Cardiac muscle cell (in vitro differentiated cells and primary cell): ENCODE measurements at regions not wholly inside any gene's neighbourhood (a gene's known extent, or its start where the extent isn't known, plus 50 kb on each side); places are given as distances from the start of the nearest gene placed in this dataset.

Source experiments
- DNase-seq, 2 donors: peaks; one replicate each; pipeline versions ENCODE4 v3.0.0 to v3.0.0-alpha.2; 2010 to 2017; ENCODE audit warnings: low read depth in 1 of 2, low spot score in 1 of 2
- H3K27ac ChIP-seq: fragments of 200-600 bp; sonication (generic); 2 replicates; pipeline ENCODE4 v1.5.1; 2016
- H3K27me3 ChIP-seq: fragments of 200-600 bp; sonication (generic); 2 replicates; pipeline ENCODE4 v1.6.0; 2016; ENCODE audit warnings: control low read depth
- H3K36me3 ChIP-seq: fragments of 200-600 bp; sonication (generic); 2 replicates; pipeline ENCODE4 v1.5.1; 2016; ENCODE audit warnings: control low read depth
- H3K4me1 ChIP-seq: fragments of 200-600 bp; sonication (generic); 2 replicates; pipeline ENCODE4 v1.8.1; 2017; ENCODE audit warnings: low read depth, mild to moderate bottlenecking, mixed run types
- H3K4me3 ChIP-seq: fragments of 200-600 bp; sonication (generic); 2 replicates; pipeline ENCODE4 v1.5.1; 2016; ENCODE audit warnings: mild to moderate bottlenecking
- H3K9me3 ChIP-seq: fragments of 200-600 bp; sonication (generic); 2 replicates; pipeline ENCODE4 v1.5.1; 2017; ENCODE audit warnings: low read depth, mild to moderate bottlenecking, control low read depth
- CTCF ChIP-seq: IDR thresholded peaks from 2 replicates; pipeline ENCODE4 v1.5.1; 2012; ENCODE audit warnings: low read depth, mild to moderate bottlenecking, low read length

- TF ChIP-seq CTCF: no peak
- Histone ChIP-seq H3K27ac (no peak overlapping the region), H3K27me3 (peaks cover 2% of the 10 kb centered on the region), H3K9me3 (no peaks in the 10 kb centered on the region), H3K4me1 (no peaks in the 10 kb centered on the region), H3K4me3 (no peak overlapping the region), H3K36me3 (no peaks in the 10 kb centered on the region)
- no peak for DNase-seq
These were observed 149.3 kb upstream of the WNT4 start for GRCh38 chr1:22292011-22292788.

- no peak for DNase-seq
- Histone ChIP-seq H3K9me3 (no peaks in the 10 kb centered on the region), H3K27me3 (peaks cover 11% of the 10 kb centered on the region), H3K4me3 (no peak overlapping the region), H3K36me3 (no peaks in the 10 kb centered on the region), H3K27ac (no peak overlapping the region), H3K4me1 (no peaks in the 10 kb centered on the region)
- TF ChIP-seq CTCF: no peak
These were observed 152.5 kb upstream of the WNT4 start for GRCh38 chr1:22295396-22295795.

- Histone ChIP-seq H3K4me1 (no peaks in the 10 kb centered on the region), H3K9me3 (no peaks in the 10 kb centered on the region), H3K36me3 (no peaks in the 10 kb centered on the region), H3K27ac (no peak overlapping the region), H3K27me3 (peaks cover 11% of the 10 kb centered on the region), H3K4me3 (no peak overlapping the region)
- TF ChIP-seq CTCF: no peak
- DNase-seq: no peak
These were observed 153.0 kb upstream of the WNT4 start for GRCh38 chr1:22295856-22296255.

- no peaks in the 10 kb centered on the region for H3K9me3 ChIP-seq
- no peak for DNase-seq
- H3K36me3 ChIP-seq: no peaks in the 10 kb centered on the region
These were observed 154.0 kb upstream of the WNT4 start for GRCh38 chr1:22296701-22297591.

GRCh38 chr1:22297999-22298398 lies 153.7 kb upstream of the ZBTB40 start:
- Histone ChIP-seq H3K27me3 (peaks cover 11% of the 10 kb centered on the region), H3K27ac (no peak overlapping the region), H3K4me1 (no peaks in the 10 kb centered on the region), H3K36me3 (no peaks in the 10 kb centered on the region), H3K4me3 (no peak overlapping the region), H3K9me3 (no peaks in the 10 kb centered on the region)
- TF ChIP-seq CTCF: no peak
- DNase-seq: no peak

More at GRCh38 chr1:22296701-22297591, 154.0 kb upstream of the WNT4 start:
- Histone ChIP-seq H3K4me3 (no peak overlapping the region), H3K4me1 (no peaks in the 10 kb centered on the region), H3K27ac (no peak overlapping the region), H3K27me3 (peaks cover 11% of the 10 kb centered on the region)
- TF ChIP-seq CTCF: no peak
